ENCODE measurements at regions not wholly inside any gene's neighbourhood (a gene's known extent, or its start where the extent isn't known, plus 50 kb on each side); places are given as distances from the start of the nearest gene placed in this dataset.

- TF ChIP-seq CTCF (IDR thresholded peaks at IDR 0.05) (no peak), POLR2A (IDR thresholded peaks at IDR 0.05) (no peak)
Observed at GRCh38 chr13:95375706-95376105, 74.5 kb upstream of the ABCC4 start.

Measured in testis (tissue), 2 donors.